DOHH2 (cell line): ENCODE measurements at regions not wholly inside any gene's neighbourhood (a gene's known extent, or its start where the extent isn't known, plus 50 kb on each side); places are given as distances from the start of the nearest gene placed in this dataset.

Experiments
- H3F3A ChIP-seq: fragments of 200-600 bp; sonication (generic), shearing (Covaris generic); 2 replicates; pipeline ENCODE4 v1.6.0; 2016; ENCODE audit warnings: antibody characterized with exemption, mild to moderate bottlenecking; ENCODE audit not compliant: control insufficient read depth, insufficient read depth
- H3K27ac ChIP-seq: fragments of 200-600 bp; sonication (generic); 2 replicates; pipeline ENCODE4 v1.5.1; 2014; ENCODE audit warnings: low read depth, mild to moderate bottlenecking, low read length, moderate library complexity
- H3K27me3 ChIP-seq: fragments of 200-600 bp; sonication (generic); 2 replicates; pipeline ENCODE4 v1.6.1; 2014; ENCODE audit warnings: mild to moderate bottlenecking, low read length, mixed read lengths; ENCODE audit not compliant: control insufficient read depth
- H3K36me3 ChIP-seq: fragments of 200-600 bp; sonication (generic); 2 replicates; pipeline ENCODE4 v1.6.1; 2014; ENCODE audit warnings: mild to moderate bottlenecking, low read length, moderate library complexity, mixed read lengths; ENCODE audit not compliant: control insufficient read depth
- H3K4me1 ChIP-seq: fragments of 200-600 bp; sonication (generic); 2 replicates; pipeline ENCODE4 v1.6.1; 2014; ENCODE audit warnings: mild to moderate bottlenecking, low read length, mixed read lengths; ENCODE audit not compliant: control insufficient read depth
- H3K4me2 ChIP-seq: fragments of 200-600 bp; sonication (generic); 2 replicates; pipeline ENCODE4 v1.6.0; 2014; ENCODE audit warnings: mild to moderate bottlenecking, low read length, moderate library complexity
- H3K4me3 ChIP-seq: fragments of 200-600 bp; sonication (generic); 2 replicates; pipeline ENCODE4 v1.5.1; 2014; ENCODE audit warnings: mild to moderate bottlenecking, low read length, mixed read lengths
- H3K79me2 ChIP-seq: fragments of 200-600 bp; sonication (generic); 2 replicates; pipeline ENCODE4 v1.6.1; 2014; ENCODE audit warnings: mild to moderate bottlenecking, low read length, mixed read lengths; ENCODE audit not compliant: control insufficient read depth
- H3K9me2 ChIP-seq: fragments of 200-600 bp; sonication (generic); replicated peaks from 2 replicates; pipeline ENCODE4 v1.6.1; 2014; ENCODE audit warnings: mild to moderate bottlenecking, low read length, mixed read lengths; ENCODE audit not compliant: control insufficient read depth
- H3K9me3 ChIP-seq: fragments of 200-600 bp; sonication (generic); 2 replicates; pipeline ENCODE4 v1.6.1; 2014; ENCODE audit warnings: antibody characterized with exemption, low read length, mixed read lengths; ENCODE audit not compliant: control insufficient read depth, insufficient read depth
- H4K20me1 ChIP-seq: fragments of 200-600 bp; sonication (generic); 2 replicates; pipeline ENCODE4 v1.6.0; 2014; ENCODE audit warnings: low read depth, mild to moderate bottlenecking, antibody characterized with exemption, low read length, moderate library complexity; ENCODE audit not compliant: control insufficient read depth, insufficient read depth
- EZH2phosphoT487 ChIP-seq: fragments of 200-600 bp; sonication (generic); IDR thresholded peaks from 2 replicates; pipeline ENCODE4 v1.6.1; 2017; ENCODE audit warnings: borderline replicate concordance, mild to moderate bottlenecking, antibody characterized with exemption, low read length, moderate library complexity, mixed read lengths
- TF ChIP-seq, protein P1 (sequence below): fragments of 200-600 bp; sonication (generic); IDR thresholded peaks from one replicate; pipeline ENCODE4 v1.5.1; 2014; ENCODE audit warnings: antibody characterized with exemption, mild to moderate bottlenecking, low read depth, low read length; ENCODE audit not compliant: poor library complexity, severe bottlenecking

DNA sequence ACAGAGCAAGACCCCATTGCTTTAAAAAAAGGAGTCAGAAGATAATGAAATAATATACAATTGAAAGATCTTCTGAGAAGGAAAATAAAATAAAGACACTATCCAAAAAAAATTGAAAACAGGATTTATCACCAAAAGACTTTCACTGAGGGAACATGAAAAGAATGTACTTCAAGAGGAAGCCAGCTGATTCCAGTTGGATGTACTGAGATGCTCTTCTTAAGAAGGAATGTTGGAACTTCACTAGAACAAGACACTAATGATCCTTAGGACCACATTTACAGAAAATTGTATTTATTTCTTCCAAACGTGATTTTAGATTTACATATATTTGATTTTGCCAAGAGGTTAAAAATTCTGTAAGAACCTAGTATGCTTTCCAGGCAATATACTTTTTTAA, 65.6 kb upstream of the CNOT2 start:
- H3K4me2 ChIP-seq = no peak overlapping the region
- H3K4me1 ChIP-seq = no peaks in the 10 kb centered on the region
- no peak overlapping the region for H3K4me3 ChIP-seq
- no peaks in the 10 kb centered on the region for H3K36me3 ChIP-seq
- no peaks in the 10 kb centered on the region; the same call in 1 of the 2 replicates for H3F3A ChIP-seq
- no peaks in the 10 kb centered on the region for H4K20me1 ChIP-seq
- H3K9me2 ChIP-seq = no peaks in the 10 kb centered on the region
- TF ChIP-seq, protein P1, sequence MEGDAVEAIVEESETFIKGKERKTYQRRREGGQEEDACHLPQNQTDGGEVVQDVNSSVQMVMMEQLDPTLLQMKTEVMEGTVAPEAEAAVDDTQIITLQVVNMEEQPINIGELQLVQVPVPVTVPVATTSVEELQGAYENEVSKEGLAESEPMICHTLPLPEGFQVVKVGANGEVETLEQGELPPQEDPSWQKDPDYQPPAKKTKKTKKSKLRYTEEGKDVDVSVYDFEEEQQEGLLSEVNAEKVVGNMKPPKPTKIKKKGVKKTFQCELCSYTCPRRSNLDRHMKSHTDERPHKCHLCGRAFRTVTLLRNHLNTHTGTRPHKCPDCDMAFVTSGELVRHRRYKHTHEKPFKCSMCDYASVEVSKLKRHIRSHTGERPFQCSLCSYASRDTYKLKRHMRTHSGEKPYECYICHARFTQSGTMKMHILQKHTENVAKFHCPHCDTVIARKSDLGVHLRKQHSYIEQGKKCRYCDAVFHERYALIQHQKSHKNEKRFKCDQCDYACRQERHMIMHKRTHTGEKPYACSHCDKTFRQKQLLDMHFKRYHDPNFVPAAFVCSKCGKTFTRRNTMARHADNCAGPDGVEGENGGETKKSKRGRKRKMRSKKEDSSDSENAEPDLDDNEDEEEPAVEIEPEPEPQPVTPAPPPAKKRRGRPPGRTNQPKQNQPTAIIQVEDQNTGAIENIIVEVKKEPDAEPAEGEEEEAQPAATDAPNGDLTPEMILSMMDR = no peak
- TF ChIP-seq EZH2phosphoT487 = no peak
- H3K27ac ChIP-seq = no peak overlapping the region
- no peaks in the 10 kb centered on the region for H3K79me2 ChIP-seq
- H3K9me3 ChIP-seq = peaks cover 12% of the 10 kb centered on the region; the same call in 1 of the 2 replicates
- H3K27me3 ChIP-seq = no peaks in the 10 kb centered on the region

DNA sequence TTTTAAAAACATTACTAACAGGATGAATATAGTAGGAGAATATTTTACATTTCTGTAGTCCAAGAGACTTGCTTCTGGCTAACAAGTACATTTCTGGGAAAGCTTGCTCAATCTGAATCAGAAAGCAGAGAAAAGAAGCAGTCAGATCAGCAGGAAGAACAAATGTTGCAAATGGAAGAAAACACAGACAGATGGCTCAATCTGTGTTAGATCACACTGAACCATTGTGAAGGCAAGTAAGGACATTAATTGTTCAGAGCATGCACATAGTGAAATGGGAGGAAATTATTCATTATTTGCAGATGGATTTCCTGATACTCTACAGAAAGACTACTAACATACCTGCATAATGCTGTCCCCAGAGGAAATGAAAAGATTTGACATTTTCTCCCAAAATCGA, 65.2 kb upstream of the CNOT2 start:
- H4K20me1 ChIP-seq = no peaks in the 10 kb centered on the region
- H3K9me2 ChIP-seq = no peaks in the 10 kb centered on the region
- no peak overlapping the region for H3K4me3 ChIP-seq
- no peak overlapping the region for H3K27ac ChIP-seq
- H3K79me2 ChIP-seq = no peaks in the 10 kb centered on the region
- H3K36me3 ChIP-seq = no peaks in the 10 kb centered on the region
- H3K27me3 ChIP-seq = no peaks in the 10 kb centered on the region
- H3F3A ChIP-seq = no peaks in the 10 kb centered on the region; the same call in 1 of the 2 replicates
- no peak overlapping the region for H3K4me2 ChIP-seq
- no peak for TF ChIP-seq EZH2phosphoT487
- TF ChIP-seq, protein P1 = no peak
- no peaks in the 10 kb centered on the region for H3K4me1 ChIP-seq
- peaks cover 12% of the 10 kb centered on the region; the same call in 1 of the 2 replicates for H3K9me3 ChIP-seq

- TF ChIP-seq, protein P1 = no peak
- no peak for TF ChIP-seq EZH2phosphoT487
- Histone ChIP-seq H3K79me2 (no peaks in the 10 kb centered on the region), H3K4me2 (no peak overlapping the region), H3K9me2 (no peaks in the 10 kb centered on the region), H3K4me3 (no peak overlapping the region), H4K20me1 (no peaks in the 10 kb centered on the region), H3K9me3 (peaks cover 10% of the 10 kb centered on the region; the same call in 1 of the 2 replicates), H3K36me3 (no peaks in the 10 kb centered on the region), H3K4me1 (no peaks in the 10 kb centered on the region), H3K27ac (no peak overlapping the region), H3F3A (no peaks in the 10 kb centered on the region; the same call in 1 of the 2 replicates), H3K27me3 (no peaks in the 10 kb centered on the region)
Measured at GRCh38 chr12:70180130-70180529, 63.1 kb upstream of the CNOT2 start.

- no peak for TF ChIP-seq EZH2phosphoT487
- TF ChIP-seq, protein P1 = no peak
- H3K79me2 ChIP-seq = no peaks in the 10 kb centered on the region
Measured at GRCh38 chr12:70185301-70185700, 57.9 kb upstream of the CNOT2 start.

More at GRCh38 chr12:70185301-70185700, 57.9 kb upstream of the CNOT2 start:
- no peaks in the 10 kb centered on the region for H3K9me3 ChIP-seq
- no peaks in the 10 kb centered on the region for H4K20me1 ChIP-seq
- H3K27me3 ChIP-seq = no peaks in the 10 kb centered on the region
- 0 out of 2 replicates have a peak, but pooled peaks cover 2% of the 10 kb centered on the region for H3K4me1 ChIP-seq
- H3K9me2 ChIP-seq = no peaks in the 10 kb centered on the region
- no peak overlapping the region for H3K4me3 ChIP-seq
- no peaks in the 10 kb centered on the region for H3F3A ChIP-seq
- H3K4me2 ChIP-seq = no peak overlapping the region
- H3K36me3 ChIP-seq = no peaks in the 10 kb centered on the region
- no peak overlapping the region for H3K27ac ChIP-seq
